GM23338 (cell line): ENCODE measurements at regions not wholly inside any gene's neighbourhood (a gene's known extent, or its start where the extent isn't known, plus 50 kb on each side); places are given as distances from the start of the nearest gene placed in this dataset.

Experiments
- ATAC-seq: fragments of 200-7000 bp; cut with Tn5 transposase; 3 replicates; pipeline ENCODE4 v1.9.1; 2020
- DNase-seq: peaks from one replicate; pipeline ENCODE4 v3.0.0-alpha.2; 2015; ENCODE audit warnings: low spot score
- H2AFZ ChIP-seq: fragments of 200-600 bp; sonication (generic); 2 replicates; pipeline ENCODE4 v1.8.0; 2016; ENCODE audit warnings: antibody characterized with exemption, mild to moderate bottlenecking, moderate library complexity
- H3F3A ChIP-seq: fragments of 200-600 bp; sonication (generic); replicated peaks from 2 replicates; pipeline ENCODE4 v1.8.0; 2017; ENCODE audit warnings: antibody characterized with exemption, mixed run types, low read depth
- H3K27ac ChIP-seq: fragments of 200-600 bp; sonication (generic); 2 replicates; pipeline ENCODE4 v1.6.1; 2016; ENCODE audit warnings: low read depth
- H3K27me3 ChIP-seq: fragments of 200-600 bp; sonication (generic); 2 replicates; pipeline ENCODE4 v1.8.0; 2016; ENCODE audit warnings: mild to moderate bottlenecking, mixed run types, moderate library complexity; ENCODE audit not compliant: insufficient read depth
- H3K36me3 ChIP-seq: fragments of 200-600 bp; sonication (generic); 2 replicates; pipeline ENCODE4 v1.8.0; 2016; ENCODE audit warnings: mild to moderate bottlenecking; ENCODE audit not compliant: insufficient read depth
- H3K4me1 ChIP-seq: fragments of 200-600 bp; sonication (generic); 2 replicates; pipeline ENCODE4 v1.8.0; 2016; ENCODE audit warnings: mild to moderate bottlenecking, moderate library complexity; ENCODE audit not compliant: insufficient read depth
- H3K4me2 ChIP-seq: fragments of 200-600 bp; sonication (generic); 2 replicates; pipeline ENCODE4 v1.7.1; 2017; ENCODE audit warnings: mixed run types
- H3K4me3 ChIP-seq: fragments of 200-600 bp; sonication (generic); 2 replicates; pipeline ENCODE4 v1.6.1; 2016; ENCODE audit warnings: mixed run types
- H3K79me2 ChIP-seq: fragments of 200-600 bp; sonication (generic); replicated peaks from 2 replicates; pipeline ENCODE4 v1.8.0; 2017; ENCODE audit warnings: mild to moderate bottlenecking; ENCODE audit not compliant: insufficient read depth
- H3K9me2 ChIP-seq: fragments of 200-600 bp; sonication (generic); 2 replicates; pipeline ENCODE4 v1.8.0; 2017; ENCODE audit not compliant: insufficient read depth
- H4K20me1 ChIP-seq: fragments of 200-600 bp; sonication (generic); replicated peaks from 2 replicates; pipeline ENCODE4 v1.8.0; 2017; ENCODE audit warnings: mild to moderate bottlenecking; ENCODE audit not compliant: insufficient read depth
- H3K27ac Mint-ChIP-seq: 2 replicates; pipeline ENCODE4 v1.8.0; 2020; ENCODE audit warnings: inconsistent platforms, mild to moderate bottlenecking, moderate library complexity, mixed read lengths
- H3K27me3 Mint-ChIP-seq: 3 replicates; pipeline ENCODE4 v1.8.0; 2022; ENCODE audit warnings: low read depth, mild to moderate bottlenecking, moderate library complexity, mixed read lengths, inconsistent platforms; ENCODE audit not compliant: insufficient read depth, poor library complexity
- H3K36me3 Mint-ChIP-seq: 3 replicates; pipeline ENCODE4 v1.8.0; 2021; ENCODE audit warnings: low read depth, mild to moderate bottlenecking, inconsistent platforms, moderate library complexity, mixed read lengths
- H3K4me1 Mint-ChIP-seq: 3 replicates; pipeline ENCODE4 v1.8.0; 2020; ENCODE audit warnings: mild to moderate bottlenecking, inconsistent platforms, mixed read lengths
- H3K4me3 Mint-ChIP-seq: 3 replicates; pipeline ENCODE4 v1.8.0; 2021; ENCODE audit warnings: moderate library complexity, mild to moderate bottlenecking, inconsistent platforms, mixed read lengths
- H3K9me3 Mint-ChIP-seq: 3 replicates; pipeline ENCODE4 v1.8.0; 2020; ENCODE audit warnings: moderate library complexity, mild to moderate bottlenecking, inconsistent platforms, mixed read lengths
- CREB1 ChIP-seq: fragments of 250-450 bp; sonication (Bioruptor Pico); IDR thresholded peaks from 2 replicates; pipeline ENCODE4 v1.5.0; 2020; ENCODE audit warnings: low read depth, mild to moderate bottlenecking, moderate library complexity
- CTCF ChIP-seq, 2 experiments: fragments of 200-600 bp in 1 of 2; sonication (generic) in 1 of 2; conservative IDR thresholded peaks; 2 replicates each; pipeline versions ENCODE4 v1.5.1 to v1.6.1; 2016 to 2017; ENCODE audit warnings: antibody characterized with exemption in 2 of 2, low read depth in 2 of 2, mild to moderate bottlenecking in 2 of 2, moderate library complexity in 1 of 2
- ETS1 ChIP-seq: IDR thresholded peaks from 2 replicates; pipeline ENCODE4 v1.6.1; 2016; ENCODE audit warnings: antibody characterized with exemption
- EZH2 ChIP-seq: fragments of 200-600 bp; sonication (generic); IDR thresholded peaks from one replicate; pipeline ENCODE4 v1.8.0; 2017; ENCODE audit warnings: antibody characterized with exemption, mild to moderate bottlenecking, low read depth; ENCODE audit not compliant: unreplicated experiment
- EZH2phosphoT487 ChIP-seq: fragments of 200-600 bp; sonication (generic); IDR thresholded peaks from one replicate; pipeline ENCODE4 v1.8.1; 2018; ENCODE audit warnings: antibody characterized with exemption; ENCODE audit not compliant: unreplicated experiment
- JUNB ChIP-seq: IDR thresholded peaks from one replicate; pipeline ENCODE4 v1.6.1; 2016; ENCODE audit warnings: antibody characterized with exemption; ENCODE audit not compliant: unreplicated experiment
- NANOG ChIP-seq: IDR thresholded peaks from 2 replicates; pipeline ENCODE4 v1.6.1; 2016; ENCODE audit warnings: antibody characterized with exemption, borderline replicate concordance
- POLR2AphosphoS5 ChIP-seq: IDR thresholded peaks from 2 replicates; pipeline ENCODE4 v1.6.1; 2016; ENCODE audit warnings: antibody characterized with exemption, low read depth
- REST ChIP-seq: IDR thresholded peaks from one replicate; pipeline ENCODE4 v1.6.1; 2018; ENCODE audit warnings: antibody characterized with exemption; ENCODE audit not compliant: unreplicated experiment
- STAT1 ChIP-seq: IDR thresholded peaks from one replicate; pipeline ENCODE4 v1.6.1; 2016; ENCODE audit warnings: antibody characterized with exemption; ENCODE audit not compliant: unreplicated experiment
- ZNF114 ChIP-seq: fragments of 250-450 bp; sonication (Bioruptor Pico); IDR thresholded peaks from 2 replicates; pipeline ENCODE4 v1.5.0; 2020; ENCODE audit warnings: mild to moderate bottlenecking, moderate library complexity
- ZNF331 ChIP-seq: fragments of 250-450 bp; sonication (Bioruptor Pico); IDR thresholded peaks from 2 replicates; pipeline ENCODE4 v1.5.0; 2020; ENCODE audit warnings: low read depth, mild to moderate bottlenecking, moderate library complexity
- ZNF462 ChIP-seq: fragments of 250-450 bp; sonication (Bioruptor Pico); IDR thresholded peaks from 2 replicates; pipeline ENCODE4 v1.5.0; 2020; ENCODE audit warnings: mild to moderate bottlenecking, moderate library complexity

GRCh38 chrX:45621376-45622041, 420.8 kb upstream of the DIPK2B start:
- peak overlapping the region; percentile 18; the same call in 1 of the 2 replicates for H3K27ac Mint-ChIP-seq
- TF ChIP-seq JUNB (no peak), CREB1 (CRISPR knock-in tag) (no peak), ZNF331 (CRISPR knock-in tag) (no peak), NANOG (no peak), ZNF462 (CRISPR knock-in tag) (no peak), ZNF114 (no peak), STAT1 (no peak), EZH2 (no peak), CTCF (conservative IDR thresholded peaks at IDR 0.05; ENCODE audit: low read depth in 2 of 2) (no peak), ETS1 (no peak), REST (no peak), EZH2phosphoT487 (no peak), POLR2AphosphoS5 (no peak)
- no peak overlapping the region for H3K27ac ChIP-seq
- no peaks in the 10 kb centered on the region for H3K79me2 ChIP-seq
- no peaks in the 10 kb centered on the region for H3K9me2 ChIP-seq
- ATAC-seq (no peak), DNase-seq (no peak)
- no peaks in the 10 kb centered on the region for H3F3A ChIP-seq
- H2AFZ ChIP-seq: 0 out of 2 replicates have a peak overlapping the region, but pooled peaks have one; percentile 74
- no peaks in the 10 kb centered on the region for H3K27me3 ChIP-seq
- H4K20me1 ChIP-seq: no peaks in the 10 kb centered on the region
- no peaks in the 10 kb centered on the region for H3K36me3 ChIP-seq
- no peaks in the 10 kb centered on the region for H3K36me3 Mint-ChIP-seq
- no peaks in the 10 kb centered on the region for H3K27me3 Mint-ChIP-seq
- no peaks in the 10 kb centered on the region for H3K9me3 Mint-ChIP-seq
- no peak overlapping the region for H3K4me3 Mint-ChIP-seq
- no peak overlapping the region for H3K4me3 ChIP-seq
- peaks cover 13% of the 10 kb centered on the region; the same call in 2 of the 3 replicates for H3K4me1 Mint-ChIP-seq
- H3K4me2 ChIP-seq: peak overlapping the region; percentile 55
- H3K4me1 ChIP-seq: 0 out of 2 replicates have a peak, but pooled peaks cover 9% of the 10 kb centered on the region
